Naive thymus-derived CD4-positive, alpha-beta T cell (primary cell): ENCODE measurements at regions not wholly inside any gene's neighbourhood (a gene's known extent, or its start where the extent isn't known, plus 50 kb on each side); places are given as distances from the start of the nearest gene placed in this dataset.
"Not testable (repeated sequence)": the region's sequence is repeated elsewhere in the genome, so short reads cannot be mapped to it uniquely, and the experiment has no call there.

Experiments used
- ATAC-seq: fragments of 150-1000 bp; cut with Tn5 transposase; 2 replicates; pipeline ENCODE4 v1.10.0; 2021; ENCODE audit warnings: mild to moderate bottlenecking, moderate library complexity
- CTCF ChIA-PET: fragments of 350-600 bp; sonication (Branson Sonifier 250); formaldehyde crosslinking; loops from one replicate; lab custom pipeline; 2021; ENCODE audit warnings: antibody characterized with exemption; lab: Charles Lee
- POLR2A ChIA-PET: fragments of 350-600 bp; sonication (Branson Sonifier 250); formaldehyde crosslinking; loops from one replicate; lab custom pipeline; 2021; ENCODE audit warnings: antibody characterized with exemption, inconsistent platforms; lab: Charles Lee
- DNase-seq, 9 donors: peaks; one replicate each; pipeline versions ENCODE4 v3.0.0 to v3.0.0-alpha.2; 2020 to 2022; ENCODE audit warnings: mixed read lengths in 1 of 9
- H3K27ac ChIP-seq: one replicate; pipeline ENCODE4 v1.7.0; 2013; ENCODE audit warnings: mild to moderate bottlenecking, low read depth, low read length, moderate library complexity
- H3K27me3 ChIP-seq, 2 donors: one replicate each; pipeline ENCODE4 v1.7.0; 2013; ENCODE audit warnings: low read length in 2 of 2, mild to moderate bottlenecking in 2 of 2, moderate library complexity in 2 of 2; ENCODE audit not compliant: control insufficient read depth in 2 of 2, insufficient read depth in 2 of 2
- H3K36me3 ChIP-seq, 3 experiments: 1 replicate in 2 of 3; 2 replicates in 1 of 3; pipeline ENCODE4 v1.7.0; 2013; ENCODE audit warnings: low read length in 3 of 3, mild to moderate bottlenecking in 3 of 3, moderate library complexity in 1 of 3; ENCODE audit not compliant: insufficient read depth in 3 of 3, control insufficient read depth in 2 of 3
- H3K4me1 ChIP-seq, 2 donors: one replicate each; pipeline ENCODE4 v1.7.0; 2013; ENCODE audit warnings: low read length in 2 of 2, mild to moderate bottlenecking in 2 of 2, moderate library complexity in 1 of 2; ENCODE audit not compliant: control insufficient read depth in 2 of 2, insufficient read depth in 2 of 2
- H3K4me3 ChIP-seq: 2 replicates; pipeline ENCODE4 v1.7.0; 2013; ENCODE audit warnings: mild to moderate bottlenecking, low read length
- H3K9me3 ChIP-seq, 3 experiments: 1 replicate in 2 of 3; 2 replicates in 1 of 3; pipeline ENCODE4 v1.7.0; 2013; ENCODE audit warnings: low read length in 3 of 3; ENCODE audit not compliant: control insufficient read depth in 2 of 3
- H3K27ac Mint-ChIP-seq, 9 donors: one replicate each; pipeline ENCODE4 v1.8.0; 2020 to 2022; ENCODE audit warnings: mixed read lengths in 9 of 9, mild to moderate bottlenecking in 8 of 9, moderate library complexity in 5 of 9, inconsistent platforms in 2 of 9
- H3K27me3 Mint-ChIP-seq, 5 donors: one replicate each; pipeline ENCODE4 v1.8.0; 2021 to 2022; ENCODE audit warnings: mixed read lengths in 5 of 5, mild to moderate bottlenecking in 1 of 5
- H3K36me3 Mint-ChIP-seq, 5 donors: one replicate each; pipeline ENCODE4 v1.8.0; 2020 to 2022; ENCODE audit warnings: mixed read lengths in 5 of 5, mild to moderate bottlenecking in 3 of 5, inconsistent platforms in 1 of 5
- H3K4me1 Mint-ChIP-seq, 7 donors: one replicate each; pipeline ENCODE4 v1.8.0; 2020 to 2022; ENCODE audit warnings: mixed read lengths in 7 of 7, mild to moderate bottlenecking in 3 of 7, inconsistent platforms in 1 of 7
- H3K4me3 Mint-ChIP-seq, 10 donors: one replicate each; pipeline ENCODE4 v1.8.0; 2020 to 2022; ENCODE audit warnings: mild to moderate bottlenecking in 10 of 10, mixed read lengths in 10 of 10, moderate library complexity in 6 of 10, inconsistent platforms in 2 of 10
- H3K9me3 Mint-ChIP-seq, 11 donors: one replicate each; pipeline ENCODE4 v1.8.0; 2020 to 2022; ENCODE audit warnings: mixed read lengths in 11 of 11, mild to moderate bottlenecking in 4 of 11, inconsistent platforms in 1 of 11, moderate library complexity in 1 of 11
- intact Hi-C, 2 donors: fragments of 100-400 bp; cut with micrococcal nuclease; formaldehyde crosslinking; loops; one replicate each; pipeline ENCODE4 v1.15.1; 2023

- no peaks in the 10 kb centered on the region for H3K27me3 ChIP-seq
- H3K27ac Mint-ChIP-seq = no peak overlapping the region
- ChIA-PET CTCF (no interaction called here), POLR2A (no interaction called here)
- H3K4me1 ChIP-seq = no peaks in the 10 kb centered on the region
- no peaks in the 10 kb centered on the region for H3K36me3 ChIP-seq
- H3K9me3 ChIP-seq = no peaks in the 10 kb centered on the region
- H3K4me3 Mint-ChIP-seq = no peak overlapping the region
- peaks cover 0 to 25% (median 15%) of the 10 kb centered on the region in 5 donors for H3K27me3 Mint-ChIP-seq
- no peaks in the 10 kb centered on the region for H3K36me3 Mint-ChIP-seq
- H3K27ac ChIP-seq = no peak overlapping the region
- no peaks in the 10 kb centered on the region for H3K9me3 Mint-ChIP-seq
- peaks cover 0 to 2% (median 0%) of the 10 kb centered on the region in 7 donors for H3K4me1 Mint-ChIP-seq
- intact Hi-C loops = no loop called here
- H3K4me3 ChIP-seq = no peak overlapping the region
- DNase-seq (no peak), ATAC-seq (no peak)
Observed at GRCh38 chr20:4435225-4435624, 186.1 kb upstream of the ADRA1D start.

- POLR2A ChIA-PET = no interaction called here
- H3K27ac ChIP-seq = no peak overlapping the region
- Mint-ChIP-seq H3K4me1 (peaks cover 0 to 2% (median 0%) of the 10 kb centered on the region in 7 donors), H3K9me3 (peaks cover 0 to under 1% (median 0%) of the 10 kb centered on the region in 11 donors), H3K27ac (no peak overlapping the region), H3K27me3 (peaks cover 0 to 25% (median 15%) of the 10 kb centered on the region in 5 donors), H3K36me3 (no peaks in the 10 kb centered on the region), H3K4me3 (no peak overlapping the region)
- ATAC-seq (no peak), DNase-seq (no peak)
- H3K9me3 ChIP-seq = no peaks in the 10 kb centered on the region
- CTCF ChIA-PET = no interaction called here
- intact Hi-C loops = no loop called here
- H3K4me3 ChIP-seq = no peak overlapping the region
- no peaks in the 10 kb centered on the region for H3K36me3 ChIP-seq
- no peaks in the 10 kb centered on the region for H3K27me3 ChIP-seq
- no peaks in the 10 kb centered on the region for H3K4me1 ChIP-seq
Observed at GRCh38 chr20:4434681-4435080, 185.6 kb upstream of the ADRA1D start.

- Histone ChIP-seq H3K27me3 (no peaks in the 10 kb centered on the region), H3K4me1 (no peaks in the 10 kb centered on the region), H3K9me3 (no peaks in the 10 kb centered on the region), H3K36me3 (no peaks in the 10 kb centered on the region), H3K27ac (no peak overlapping the region), H3K4me3 (no peak overlapping the region)
- H3K27me3 Mint-ChIP-seq = peaks cover 0 to 25% (median 15%) of the 10 kb centered on the region in 5 donors
- no peak overlapping the region for H3K27ac Mint-ChIP-seq
- ChIA-PET POLR2A (no interaction called here), CTCF (no interaction called here)
- intact Hi-C loops = no loop called here
- ATAC-seq (no peak), DNase-seq (no peak)
- no peaks in the 10 kb centered on the region for H3K36me3 Mint-ChIP-seq
- H3K4me1 Mint-ChIP-seq = peaks cover 0 to 7% (median 0%) of the 10 kb centered on the region in 7 donors
- H3K9me3 Mint-ChIP-seq = peaks cover 0 to 7% (median 0%) of the 10 kb centered on the region in 11 donors
- no peak overlapping the region for H3K4me3 Mint-ChIP-seq
Observed at GRCh38 chr20:4431446-4431845, 182.4 kb upstream of the ADRA1D start.

GRCh38 chr20:4430826-4431225, 181.7 kb upstream of the ADRA1D start:
- H3K9me3 ChIP-seq, DNase-seq, H3K4me3 Mint-ChIP-seq, ATAC-seq, H3K4me1 ChIP-seq, CTCF ChIA-PET, H3K36me3 ChIP-seq, H3K9me3 Mint-ChIP-seq, H3K4me1 Mint-ChIP-seq, H3K4me3 ChIP-seq, H3K27me3 ChIP-seq, H3K36me3 Mint-ChIP-seq, intact Hi-C loops, H3K27ac ChIP-seq, POLR2A ChIA-PET: not testable (repeated sequence)
- H3K27ac Mint-ChIP-seq = peak overlapping the region in 1 of 9 donors; percentile 17
- H3K27me3 Mint-ChIP-seq = peaks cover 0 to 25% (median 15%) of the 10 kb centered on the region in 5 donors

- ChIA-PET CTCF (no interaction called here), POLR2A (no interaction called here)
- H3K36me3 Mint-ChIP-seq = no peaks in the 10 kb centered on the region
- no peak overlapping the region for H3K4me3 Mint-ChIP-seq
- ATAC-seq = no peak
- H3K4me1 Mint-ChIP-seq = peaks cover 0 to 7% (median 0%) of the 10 kb centered on the region in 7 donors
- Histone ChIP-seq H3K27ac (no peak overlapping the region), H3K4me1 (no peaks in the 10 kb centered on the region), H3K9me3 (no peaks in the 10 kb centered on the region), H3K27me3 (no peaks in the 10 kb centered on the region), H3K36me3 (no peaks in the 10 kb centered on the region), H3K4me3 (no peak overlapping the region)
- H3K27ac Mint-ChIP-seq = no peak overlapping the region
- peaks cover 6 to 32% (median 16%) of the 10 kb centered on the region in 5 donors for H3K27me3 Mint-ChIP-seq
- intact Hi-C loops = no loop called here
- peaks cover 0 to 7% (median 0%) of the 10 kb centered on the region in 11 donors for H3K9me3 Mint-ChIP-seq
- DNase-seq = no peak
Observed at GRCh38 chr20:4427940-4428586, 179.0 kb upstream of the ADRA1D start.

GRCh38 chr20:4418141-4418540, 169.1 kb upstream of the ADRA1D start:
- POLR2A ChIA-PET = no interaction called here
- Mint-ChIP-seq H3K36me3 (no peaks in the 10 kb centered on the region), H3K9me3 (peaks cover 0 to 8% (median 3%) of the 10 kb centered on the region in 11 donors), H3K4me1 (no peaks in the 10 kb centered on the region), H3K4me3 (no peak overlapping the region), H3K27me3 (peaks cover 3 to 31% (median 13%) of the 10 kb centered on the region in 5 donors), H3K27ac (no peak overlapping the region)
- intact Hi-C loops = no loop called here
- ATAC-seq = no peak
- Histone ChIP-seq H3K36me3 (no peaks in the 10 kb centered on the region), H3K27ac (no peak overlapping the region), H3K27me3 (no peaks in the 10 kb centered on the region), H3K9me3 (no peaks in the 10 kb centered on the region), H3K4me3 (no peak overlapping the region), H3K4me1 (no peaks in the 10 kb centered on the region)
- no peak for DNase-seq
- CTCF ChIA-PET = interaction anchor here (0.7 kb wide), 1 partner anchor 694 kb away, joined by 3 read pairs; no protein-coding TSS in a partner anchor

- DNase-seq = no peak
- ATAC-seq = no peak
- Histone ChIP-seq H3K27ac (no peak overlapping the region), H3K27me3 (no peaks in the 10 kb centered on the region), H3K36me3 (no peaks in the 10 kb centered on the region), H3K9me3 (no peaks in the 10 kb centered on the region), H3K4me3 (no peak overlapping the region), H3K4me1 (no peaks in the 10 kb centered on the region)
- H3K27ac Mint-ChIP-seq = no peak overlapping the region
- H3K9me3 Mint-ChIP-seq = peaks cover 0 to 7% (median 2%) of the 10 kb centered on the region in 11 donors
- no peaks in the 10 kb centered on the region for H3K4me1 Mint-ChIP-seq
- peaks cover 0 to 16% (median 0%) of the 10 kb centered on the region in 5 donors for H3K27me3 Mint-ChIP-seq
- no peaks in the 10 kb centered on the region for H3K36me3 Mint-ChIP-seq
- CTCF ChIA-PET = no interaction called here
- H3K4me3 Mint-ChIP-seq = no peak overlapping the region
- POLR2A ChIA-PET = no interaction called here
- intact Hi-C loops = no loop called here
Observed at GRCh38 chr20:4415281-4415680, 166.2 kb upstream of the ADRA1D start.
